ENCODE measurements at regions not wholly inside any gene's neighbourhood (a gene's known extent, or its start where the extent isn't known, plus 50 kb on each side); places are given as distances from the start of the nearest gene placed in this dataset.

GRCh38 chr7:145431834-145432233 is 596.0 kb upstream of the TPK1 start:
- no peak for TF ChIP-seq POLR2A (IDR thresholded peaks at IDR 0.05; ENCODE audit: low read depth, low read length)
- no peak for TF ChIP-seq POLR2AphosphoS5 (IDR thresholded peaks at IDR 0.05; ENCODE audit: low read depth, low read length)
